AG09319 (cell line): ENCODE measurements at regions not wholly inside any gene's neighbourhood (a gene's known extent, or its start where the extent isn't known, plus 50 kb on each side); places are given as distances from the start of the nearest gene placed in this dataset.

ENCODE experiments used
- DNase-seq: peaks from one replicate; pipeline ENCODE4 v3.0.0-alpha.2; 2010; ENCODE audit warnings: low read depth; ENCODE audit errors: extremely low read depth
- TF ChIP-seq, protein P1 (sequence below): IDR thresholded peaks from 2 replicates; pipeline ENCODE4 v1.5.1; 2011; ENCODE audit warnings: low read depth, mild to moderate bottlenecking, inconsistent platforms, low read length, moderate library complexity

DNA sequence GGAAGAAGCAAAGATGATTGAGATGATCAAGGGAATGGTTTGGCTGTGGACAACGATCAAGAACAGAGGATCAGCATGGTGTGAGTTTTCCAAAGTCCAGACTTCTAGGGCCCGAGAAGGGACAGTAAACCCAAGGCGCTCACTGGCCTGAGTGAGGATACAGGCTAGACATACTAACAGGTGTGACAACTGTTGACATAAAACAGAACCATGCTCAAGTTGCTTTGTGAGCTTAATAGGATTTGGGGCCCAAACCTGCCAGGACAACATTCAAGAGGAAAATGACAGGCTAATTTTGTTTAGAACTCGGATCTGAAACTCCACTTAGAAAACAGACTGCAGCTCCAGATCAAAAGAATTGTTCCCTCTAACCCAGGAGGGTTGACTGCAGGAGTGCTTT, 68.1 kb upstream of the ACKR3 start:
- TF ChIP-seq, protein P1, sequence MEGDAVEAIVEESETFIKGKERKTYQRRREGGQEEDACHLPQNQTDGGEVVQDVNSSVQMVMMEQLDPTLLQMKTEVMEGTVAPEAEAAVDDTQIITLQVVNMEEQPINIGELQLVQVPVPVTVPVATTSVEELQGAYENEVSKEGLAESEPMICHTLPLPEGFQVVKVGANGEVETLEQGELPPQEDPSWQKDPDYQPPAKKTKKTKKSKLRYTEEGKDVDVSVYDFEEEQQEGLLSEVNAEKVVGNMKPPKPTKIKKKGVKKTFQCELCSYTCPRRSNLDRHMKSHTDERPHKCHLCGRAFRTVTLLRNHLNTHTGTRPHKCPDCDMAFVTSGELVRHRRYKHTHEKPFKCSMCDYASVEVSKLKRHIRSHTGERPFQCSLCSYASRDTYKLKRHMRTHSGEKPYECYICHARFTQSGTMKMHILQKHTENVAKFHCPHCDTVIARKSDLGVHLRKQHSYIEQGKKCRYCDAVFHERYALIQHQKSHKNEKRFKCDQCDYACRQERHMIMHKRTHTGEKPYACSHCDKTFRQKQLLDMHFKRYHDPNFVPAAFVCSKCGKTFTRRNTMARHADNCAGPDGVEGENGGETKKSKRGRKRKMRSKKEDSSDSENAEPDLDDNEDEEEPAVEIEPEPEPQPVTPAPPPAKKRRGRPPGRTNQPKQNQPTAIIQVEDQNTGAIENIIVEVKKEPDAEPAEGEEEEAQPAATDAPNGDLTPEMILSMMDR: no peak
- DNase-seq: no peak

DNA sequence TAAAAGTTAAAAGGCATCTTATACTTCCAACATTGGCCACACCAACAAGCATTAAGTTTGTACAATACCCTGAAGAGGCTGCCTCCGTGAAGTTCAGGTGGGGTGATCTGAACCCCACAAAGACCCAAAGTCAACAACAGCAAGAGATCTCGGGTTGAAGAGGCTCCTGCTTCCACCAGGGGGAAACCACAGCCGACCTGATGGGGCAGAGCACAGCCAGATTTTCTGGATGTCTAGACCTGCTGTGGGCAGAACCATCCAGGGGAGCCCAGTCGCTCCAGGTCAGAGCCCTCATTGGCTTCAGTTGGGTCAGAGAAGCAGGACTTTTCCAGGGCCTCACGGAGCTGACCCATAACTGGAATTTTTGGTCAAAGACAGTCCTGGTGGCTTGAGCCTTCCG, 66.5 kb upstream of the ACKR3 start:
- DNase-seq: no peak
- TF ChIP-seq, protein P1: peak; percentile 13

DNA sequence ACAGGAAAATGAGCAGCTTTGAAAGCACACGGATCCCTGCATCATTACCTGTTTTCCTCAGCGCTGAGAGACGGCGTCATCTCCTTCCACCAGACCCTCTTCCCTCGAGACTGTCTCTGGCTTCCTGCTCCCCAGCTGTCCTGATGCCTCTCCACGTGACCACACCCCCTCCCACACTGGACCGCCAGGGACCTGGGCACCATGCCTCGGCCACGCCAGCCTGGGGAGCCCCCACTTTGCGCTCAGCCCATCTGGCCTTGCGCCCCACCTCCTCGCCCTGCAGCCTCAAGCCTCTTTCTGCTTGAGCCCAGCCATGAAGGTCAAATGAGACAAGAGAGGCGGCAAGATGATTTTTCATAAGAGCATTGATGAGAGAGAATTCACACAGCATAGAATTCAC, 66.0 kb upstream of the ACKR3 start:
- no peak for DNase-seq
- TF ChIP-seq, protein P1: no peak

DNA sequence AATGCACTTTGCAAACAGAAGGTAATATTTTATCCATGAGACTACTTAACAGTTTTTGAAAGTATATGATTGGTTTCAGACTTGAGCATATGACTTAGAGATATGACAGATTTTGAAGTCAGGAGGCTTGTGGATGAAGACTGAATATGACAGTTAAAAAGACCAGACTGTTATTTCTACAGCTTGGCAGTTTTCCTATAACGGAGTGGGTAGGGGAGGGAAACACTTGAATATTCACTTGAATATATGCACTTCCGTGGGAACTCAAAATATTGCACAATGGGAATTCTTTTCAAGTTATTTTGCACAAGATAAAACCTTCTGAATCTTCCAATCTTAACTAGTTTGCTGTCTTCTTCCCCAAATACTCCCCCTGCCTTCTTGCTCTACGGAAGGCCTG, 64.6 kb upstream of the ACKR3 start:
- TF ChIP-seq, protein P1: no peak
- DNase-seq: no peak

GRCh38 chr2:236505648-236506047, 64.0 kb upstream of the ACKR3 start:
- DNase-seq: no peak
- TF ChIP-seq, protein P1: no peak

DNA sequence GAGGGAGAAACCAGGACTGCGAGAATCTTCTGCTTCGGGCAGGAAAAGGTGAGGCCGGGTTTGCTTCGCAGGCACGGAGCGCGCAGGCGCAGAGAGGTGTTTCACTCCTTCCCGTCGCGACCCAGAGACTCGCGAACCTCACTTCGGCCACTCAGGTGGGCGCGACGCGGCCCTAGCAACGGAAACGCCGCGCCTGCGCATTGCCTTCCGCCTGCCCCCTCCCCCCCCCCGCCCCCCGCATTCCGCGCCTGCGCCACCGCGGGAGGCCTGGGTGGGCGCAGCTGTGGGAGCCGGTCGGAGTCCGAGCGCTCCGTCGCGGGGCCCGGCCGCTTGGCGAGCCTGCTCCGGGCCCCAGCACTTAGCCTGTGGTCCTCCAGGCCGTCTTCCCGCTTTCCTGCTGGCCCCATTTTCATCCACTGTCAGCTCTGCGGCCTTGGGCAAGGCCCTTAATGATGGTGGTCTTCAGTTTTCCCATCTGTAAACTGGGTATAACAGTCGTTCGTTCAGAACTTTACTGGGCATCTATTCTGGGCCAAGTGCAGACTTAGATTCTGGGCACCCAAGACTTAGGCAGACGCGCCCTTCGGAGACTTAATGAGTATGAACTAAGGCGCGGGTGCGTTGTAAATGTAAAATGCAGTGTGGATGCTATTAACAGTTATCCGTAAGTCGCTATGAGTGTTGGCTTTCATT, 62.1 kb upstream of the ACKR3 start:
- DNase-seq: no peak
- TF ChIP-seq, protein P1: no peak

DNA sequence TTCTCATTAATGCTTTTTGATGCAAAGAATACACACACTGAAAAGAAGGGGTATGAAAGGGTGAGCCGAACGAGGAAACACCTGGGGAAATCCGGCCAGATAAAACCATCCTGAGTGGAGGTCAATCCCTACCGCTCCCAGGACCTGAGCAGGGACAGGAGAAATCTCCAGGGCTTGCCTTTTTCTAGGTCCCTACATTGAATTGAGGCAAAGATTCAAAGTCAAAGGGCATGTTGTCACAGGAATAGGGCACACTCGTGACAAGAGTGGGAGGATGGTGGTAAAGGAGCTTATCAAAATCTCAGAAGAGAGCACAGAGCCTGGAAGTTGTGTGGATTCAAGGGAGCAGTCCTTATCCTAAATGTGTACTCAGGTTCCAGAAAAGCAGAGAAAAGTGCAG, 61.2 kb upstream of the ACKR3 start:
- TF ChIP-seq, protein P1: no peak
- DNase-seq: no peak
